8988T (cell line): ENCODE measurements at regions not wholly inside any gene's neighbourhood (a gene's known extent, or its start where the extent isn't known, plus 50 kb on each side); places are given as distances from the start of the nearest gene placed in this dataset.

Experiments
- DNase-seq: peaks from one replicate; pipeline ENCODE4 v3.0.0; 2011

- DNase-seq = peak; percentile 25
Observed at GRCh38 chr18:70464343-70465114, 175.7 kb downstream of the SOCS6 start.

- no peak for DNase-seq
Observed at GRCh38 chr18:70463085-70463484, 174.2 kb downstream of the SOCS6 start.

GRCh38 chr18:70462078-70462439 is 173.2 kb downstream of the SOCS6 start:
- DNase-seq = no peak

GRCh38 chr18:70461323-70462077 is 172.7 kb downstream of the SOCS6 start:
- no peak for DNase-seq

GRCh38 chr18:70459731-70460130 is 170.9 kb downstream of the SOCS6 start:
- no peak for DNase-seq

GRCh38 chr18:70459251-70459650 is 170.4 kb downstream of the SOCS6 start:
- no peak for DNase-seq

- no peak for DNase-seq
Observed at GRCh38 chr18:70457788-70458187, 168.9 kb downstream of the SOCS6 start.

GRCh38 chr18:70457223-70457622 is 168.4 kb downstream of the SOCS6 start:
- no peak for DNase-seq

- DNase-seq = no peak
Observed at GRCh38 chr18:70456376-70456775, 167.5 kb downstream of the SOCS6 start.

- no peak for DNase-seq
Observed at GRCh38 chr18:70455731-70456130, 166.9 kb downstream of the SOCS6 start.

GRCh38 chr18:70454704-70455322 is 166.0 kb downstream of the SOCS6 start:
- no peak for DNase-seq

- no peak for DNase-seq
Observed at GRCh38 chr18:70453058-70453775, 164.4 kb downstream of the SOCS6 start.

- no peak for DNase-seq
Observed at GRCh38 chr18:70452501-70452900, 163.7 kb downstream of the SOCS6 start.

GRCh38 chr18:70450426-70451253 is 161.8 kb downstream of the SOCS6 start:
- DNase-seq = no peak

GRCh38 chr18:70448588-70448987 is 159.7 kb downstream of the SOCS6 start:
- DNase-seq = no peak

- no peak for DNase-seq
Observed at GRCh38 chr18:70446063-70446462, 157.2 kb downstream of the SOCS6 start.

- no peak for DNase-seq
Observed at GRCh38 chr18:70442933-70443332, 154.1 kb downstream of the SOCS6 start.

- DNase-seq = no peak
Observed at GRCh38 chr18:70432804-70433400, 144.1 kb downstream of the SOCS6 start.

- no peak for DNase-seq
Observed at GRCh38 chr18:70431203-70431624, 142.4 kb downstream of the SOCS6 start.

GRCh38 chr18:70430501-70431173 is 141.8 kb downstream of the SOCS6 start:
- DNase-seq = no peak

- no peak for DNase-seq
Observed at GRCh38 chr18:70429847-70430500, 141.1 kb downstream of the SOCS6 start.
